ENCODE measurements at regions not wholly inside any gene's neighbourhood (a gene's known extent, or its start where the extent isn't known, plus 50 kb on each side); places are given as distances from the start of the nearest gene placed in this dataset.

- ATAC-seq (ENCODE audit: low FRiP score in 2 of 2) (no peak), DNase-seq (no peak)
- Histone ChIP-seq H3K4me1 (no peaks in the 10 kb centered on the region), H3K36me3 (no peaks in the 10 kb centered on the region), H3K27me3 (no peaks in the 10 kb centered on the region), H3K4me3 (no peak overlapping the region), H3K27ac (no peak overlapping the region), H3K9me3 (no peaks in the 10 kb centered on the region)
- TF ChIP-seq CTCF (IDR thresholded peaks at IDR 0.05) (no peak), EP300 (IDR thresholded peaks at IDR 0.05) (no peak), POLR2AphosphoS5 (IDR thresholded peaks at IDR 0.05) (no peak), POLR2A (IDR thresholded peaks at IDR 0.05) (no peak)
- WGBS, 2 donors = 74 to 96% methylated on average over 2 of the region's 2 CpGs
Measured at GRCh38 chrX:22665818-22666217, 333.9 kb upstream of the DDX53 start.

GRCh38 chrX:22666441-22666840 is 333.3 kb upstream of the DDX53 start:
- Histone ChIP-seq H3K27ac (no peak overlapping the region), H3K36me3 (no peaks in the 10 kb centered on the region), H3K9me3 (no peaks in the 10 kb centered on the region), H3K4me3 (no peak overlapping the region), H3K27me3 (no peaks in the 10 kb centered on the region), H3K4me1 (no peaks in the 10 kb centered on the region)
- DNase-seq = no peak
- no peak for ATAC-seq (ENCODE audit: low FRiP score in 2 of 2)
- TF ChIP-seq CTCF (IDR thresholded peaks at IDR 0.05) (no peak), POLR2A (IDR thresholded peaks at IDR 0.05) (no peak), EP300 (IDR thresholded peaks at IDR 0.05) (no peak), POLR2AphosphoS5 (IDR thresholded peaks at IDR 0.05) (no peak)
- WGBS, 2 donors = 12 to 31% methylated on average over 9 of the region's 9 CpGs

GRCh38 chrX:22674932-22675331 is 324.8 kb upstream of the DDX53 start:
- no peak overlapping the region for H3K27ac ChIP-seq
- DNase-seq (no peak), ATAC-seq (ENCODE audit: low FRiP score in 2 of 2) (no peak)
- no peaks in the 10 kb centered on the region for H3K4me1 ChIP-seq
- H3K36me3 ChIP-seq = no peaks in the 10 kb centered on the region
- no peak for TF ChIP-seq POLR2AphosphoS5 (IDR thresholded peaks at IDR 0.05)
- no peak for TF ChIP-seq EP300 (IDR thresholded peaks at IDR 0.05)
- no peak for TF ChIP-seq CTCF (IDR thresholded peaks at IDR 0.05)
- no peak for TF ChIP-seq POLR2A (IDR thresholded peaks at IDR 0.05)
- no peaks in the 10 kb centered on the region for H3K27me3 ChIP-seq
- no peak overlapping the region for H3K4me3 ChIP-seq
- 73 to 90% methylated on average over 2 to 3 of the region's 3 CpGs for WGBS, 2 donors
- no peaks in the 10 kb centered on the region for H3K9me3 ChIP-seq

GRCh38 chrX:22686138-22686541 is 313.6 kb upstream of the DDX53 start:
- no peak overlapping the region for H3K27ac ChIP-seq
- H3K36me3 ChIP-seq = no peaks in the 10 kb centered on the region
- no peak for ATAC-seq (ENCODE audit: low FRiP score in 2 of 2)
- no peaks in the 10 kb centered on the region for H3K27me3 ChIP-seq
- H3K9me3 ChIP-seq = no peaks in the 10 kb centered on the region
- no peaks in the 10 kb centered on the region for H3K4me1 ChIP-seq
- no peak for DNase-seq
- TF ChIP-seq POLR2AphosphoS5 (IDR thresholded peaks at IDR 0.05) (no peak), POLR2A (IDR thresholded peaks at IDR 0.05) (no peak), CTCF (IDR thresholded peaks at IDR 0.05) (no peak), EP300 (IDR thresholded peaks at IDR 0.05) (no peak)
- no peak overlapping the region for H3K4me3 ChIP-seq
- 47 to 67% methylated on average over 3 to 7 of the region's 7 CpGs for WGBS, 2 donors

- H3K4me3 ChIP-seq = no peak overlapping the region
- no peaks in the 10 kb centered on the region for H3K9me3 ChIP-seq
- no peak for TF ChIP-seq CTCF (IDR thresholded peaks at IDR 0.05)
- TF ChIP-seq EP300 (IDR thresholded peaks at IDR 0.05) = no peak
- no peak for TF ChIP-seq POLR2A (IDR thresholded peaks at IDR 0.05)
- no peak for TF ChIP-seq POLR2AphosphoS5 (IDR thresholded peaks at IDR 0.05)
- no peak for DNase-seq
- H3K27me3 ChIP-seq = no peaks in the 10 kb centered on the region
- no peaks in the 10 kb centered on the region for H3K4me1 ChIP-seq
- no peaks in the 10 kb centered on the region for H3K36me3 ChIP-seq
- ATAC-seq (ENCODE audit: low FRiP score in 2 of 2) = no peak
- H3K27ac ChIP-seq = no peak overlapping the region
Measured at GRCh38 chrX:22689290-22689689, 310.5 kb upstream of the DDX53 start.
